ENCODE measurements at regions not wholly inside any gene's neighbourhood (a gene's known extent, or its start where the extent isn't known, plus 50 kb on each side); places are given as distances from the start of the nearest gene placed in this dataset.

- TF ChIP-seq CTCF (IDR thresholded peaks at IDR 0.05) = no peak
- Mint-ChIP-seq H3K4me1 (ENCODE audit: unreplicated experiment) (peaks cover 12% of the 10 kb centered on the region), H3K36me3 (ENCODE audit: unreplicated experiment) (peaks cover 2% of the 10 kb centered on the region), H3K27ac (ENCODE audit: unreplicated experiment) (no peak overlapping the region), H3K9me3 (ENCODE audit: unreplicated experiment) (peaks cover 3% of the 10 kb centered on the region), H3K4me3 (ENCODE audit: unreplicated experiment) (no peak overlapping the region), H3K27me3 (ENCODE audit: unreplicated experiment) (peaks cover 29% of the 10 kb centered on the region)
- no peak for DNase-seq (ENCODE audit: extremely low spot score, unreplicated experiment)
Measured at GRCh38 chr1:53390736-53391135, 62.9 kb upstream of the LRP8 start.

GRCh38 chr1:53391296-53391695 lies 63.4 kb upstream of the LRP8 start:
- Mint-ChIP-seq H3K36me3 (ENCODE audit: unreplicated experiment) (peaks cover 2% of the 10 kb centered on the region), H3K4me1 (ENCODE audit: unreplicated experiment) (peaks cover 12% of the 10 kb centered on the region), H3K4me3 (ENCODE audit: unreplicated experiment) (no peak overlapping the region), H3K27ac (ENCODE audit: unreplicated experiment) (no peak overlapping the region), H3K9me3 (ENCODE audit: unreplicated experiment) (peaks cover 3% of the 10 kb centered on the region), H3K27me3 (ENCODE audit: unreplicated experiment) (peaks cover 30% of the 10 kb centered on the region)
- no peak for DNase-seq (ENCODE audit: extremely low spot score, unreplicated experiment)
- no peak for TF ChIP-seq CTCF (IDR thresholded peaks at IDR 0.05)

DNA sequence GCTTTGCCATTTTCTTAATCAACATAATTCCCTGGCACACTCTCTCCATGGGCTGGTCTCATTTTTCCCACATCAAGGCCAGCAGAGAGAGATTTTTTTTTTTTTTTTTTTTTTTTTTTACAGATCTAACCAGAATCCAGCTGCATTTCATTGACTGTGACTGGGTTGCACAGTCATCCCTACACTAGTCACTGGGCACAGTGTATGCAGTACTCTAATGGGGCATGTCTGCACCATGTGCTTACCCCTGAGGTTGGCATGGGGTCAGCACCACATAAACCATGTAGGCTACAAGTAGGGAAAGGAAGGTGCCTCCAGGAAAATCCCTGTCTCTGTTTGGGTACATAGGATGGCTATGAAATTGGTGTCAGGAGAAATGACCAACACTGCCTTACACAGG lies 64.1 kb upstream of the LRP8 start:
- peaks cover 12% of the 10 kb centered on the region for H3K4me1 Mint-ChIP-seq (ENCODE audit: unreplicated experiment)
- H3K27ac Mint-ChIP-seq (ENCODE audit: unreplicated experiment) = no peak overlapping the region
- peaks cover 32% of the 10 kb centered on the region for H3K27me3 Mint-ChIP-seq (ENCODE audit: unreplicated experiment)
- peaks cover 2% of the 10 kb centered on the region for H3K36me3 Mint-ChIP-seq (ENCODE audit: unreplicated experiment)
- no peak for DNase-seq (ENCODE audit: extremely low spot score, unreplicated experiment)
- H3K4me3 Mint-ChIP-seq (ENCODE audit: unreplicated experiment) = no peak overlapping the region
- no peak for TF ChIP-seq CTCF (IDR thresholded peaks at IDR 0.05)
- H3K9me3 Mint-ChIP-seq (ENCODE audit: unreplicated experiment) = peaks cover 3% of the 10 kb centered on the region

DNA sequence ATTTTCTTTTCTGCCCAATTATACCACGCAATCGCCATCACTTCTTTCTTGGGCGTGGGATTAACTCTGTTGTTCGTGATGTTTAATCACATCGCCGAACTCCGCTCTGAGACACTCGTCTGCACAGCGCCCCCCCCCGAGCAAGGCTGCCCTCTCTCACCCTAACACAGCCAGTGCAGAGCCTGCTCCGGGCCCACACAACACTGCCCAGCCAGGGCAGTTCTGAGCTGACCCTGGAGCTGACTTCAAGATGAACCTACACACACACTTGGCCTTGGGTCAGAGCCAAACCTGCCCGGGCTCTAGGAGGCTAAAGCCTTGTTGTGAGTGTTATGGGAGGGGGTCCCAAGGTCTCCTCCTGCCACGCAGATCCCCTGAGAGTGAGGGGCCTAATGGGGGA lies 64.6 kb upstream of the LRP8 start:
- DNase-seq (ENCODE audit: extremely low spot score, unreplicated experiment) = no peak
- peaks cover 12% of the 10 kb centered on the region for H3K4me1 Mint-ChIP-seq (ENCODE audit: unreplicated experiment)
- H3K27ac Mint-ChIP-seq (ENCODE audit: unreplicated experiment) = no peak overlapping the region
- H3K36me3 Mint-ChIP-seq (ENCODE audit: unreplicated experiment) = no peaks in the 10 kb centered on the region
- TF ChIP-seq CTCF (IDR thresholded peaks at IDR 0.05) = no peak
- H3K27me3 Mint-ChIP-seq (ENCODE audit: unreplicated experiment) = peaks cover 31% of the 10 kb centered on the region
- no peak overlapping the region for H3K4me3 Mint-ChIP-seq (ENCODE audit: unreplicated experiment)
- H3K9me3 Mint-ChIP-seq (ENCODE audit: unreplicated experiment) = no peaks in the 10 kb centered on the region

DNA sequence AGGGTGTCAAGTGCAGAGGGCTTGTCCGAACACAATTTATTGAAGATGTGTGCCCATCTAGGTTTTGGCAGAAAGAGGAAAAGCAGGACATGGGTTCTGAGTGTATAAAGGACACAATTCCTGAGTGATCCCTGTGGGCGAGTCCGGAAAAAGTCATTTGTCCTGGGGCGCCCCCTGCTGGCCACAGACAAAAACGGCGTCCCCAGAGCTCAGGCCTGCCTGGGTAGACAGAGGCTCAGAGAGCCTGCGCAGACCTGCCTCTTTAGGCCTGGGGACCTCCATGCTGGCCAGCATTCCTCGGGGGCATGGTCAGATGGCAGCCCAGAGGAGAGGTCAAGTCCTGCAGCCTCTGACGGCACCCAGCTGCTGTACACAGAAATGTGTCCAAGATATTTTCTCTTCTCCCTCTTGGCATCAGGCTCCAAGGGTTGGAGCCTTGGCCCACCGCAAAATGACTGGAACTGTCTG lies 65.5 kb upstream of the LRP8 start:
- H3K27me3 Mint-ChIP-seq (ENCODE audit: unreplicated experiment) = peaks cover 23% of the 10 kb centered on the region
- H3K36me3 Mint-ChIP-seq (ENCODE audit: unreplicated experiment) = no peaks in the 10 kb centered on the region
- DNase-seq (ENCODE audit: extremely low spot score, unreplicated experiment) = peak; percentile 94
- no peaks in the 10 kb centered on the region for H3K9me3 Mint-ChIP-seq (ENCODE audit: unreplicated experiment)
- no peak overlapping the region for H3K4me3 Mint-ChIP-seq (ENCODE audit: unreplicated experiment)
- H3K27ac Mint-ChIP-seq (ENCODE audit: unreplicated experiment) = no peak overlapping the region
- peak; percentile 94 for TF ChIP-seq CTCF (IDR thresholded peaks at IDR 0.05)
- peaks cover 12% of the 10 kb centered on the region for H3K4me1 Mint-ChIP-seq (ENCODE audit: unreplicated experiment)

Measured in osteocyte (in vitro differentiated cells).